Mucosa of gallbladder (tissue), 1 donor: ENCODE measurements at regions not wholly inside any gene's neighbourhood (a gene's known extent, or its start where the extent isn't known, plus 50 kb on each side); places are given as distances from the start of the nearest gene placed in this dataset.

ENCODE experiments used
- DNase-seq: peaks from one replicate; pipeline ENCODE4 v3.0.0-alpha.2; 2020; ENCODE audit warnings: low spot score
- donor health status: DM: no; HTN: no; CAD: no.

DNA sequence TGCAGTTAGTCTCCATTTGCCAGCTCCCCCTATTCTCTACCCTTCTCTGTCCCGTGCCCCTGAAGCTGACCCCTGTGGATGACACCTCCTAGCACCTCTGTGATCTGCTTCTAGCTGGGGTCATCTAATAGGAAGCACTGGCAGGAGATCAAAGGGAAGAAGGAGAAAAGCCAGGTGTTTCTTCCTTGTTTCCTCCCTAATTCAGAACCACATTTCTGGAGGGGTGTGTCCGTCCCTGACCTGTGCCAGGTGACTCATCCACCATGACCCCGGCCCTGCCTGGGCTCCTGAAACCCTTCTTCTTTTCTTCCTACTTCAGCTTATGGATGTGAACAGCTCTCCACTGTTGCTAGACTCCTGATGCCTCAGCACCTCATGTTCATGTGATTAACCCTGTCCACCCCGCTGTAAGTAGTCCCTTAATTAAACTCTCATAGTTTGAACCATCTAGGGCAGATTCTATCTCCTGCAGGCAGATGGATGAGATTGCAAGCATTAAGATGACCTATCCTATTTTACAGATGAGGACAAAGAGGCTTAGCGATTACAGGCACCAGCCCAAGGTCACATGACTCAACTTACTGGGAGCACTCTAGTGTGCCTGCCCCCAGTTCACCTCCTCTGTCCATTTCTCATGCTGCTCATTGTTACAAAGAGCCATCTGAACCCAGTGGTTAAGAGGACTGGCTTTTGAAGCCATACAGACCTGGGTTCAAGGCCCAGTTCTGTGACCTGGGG is 770.5 kb downstream of the MED13L start:
- no peak for DNase-seq

DNA sequence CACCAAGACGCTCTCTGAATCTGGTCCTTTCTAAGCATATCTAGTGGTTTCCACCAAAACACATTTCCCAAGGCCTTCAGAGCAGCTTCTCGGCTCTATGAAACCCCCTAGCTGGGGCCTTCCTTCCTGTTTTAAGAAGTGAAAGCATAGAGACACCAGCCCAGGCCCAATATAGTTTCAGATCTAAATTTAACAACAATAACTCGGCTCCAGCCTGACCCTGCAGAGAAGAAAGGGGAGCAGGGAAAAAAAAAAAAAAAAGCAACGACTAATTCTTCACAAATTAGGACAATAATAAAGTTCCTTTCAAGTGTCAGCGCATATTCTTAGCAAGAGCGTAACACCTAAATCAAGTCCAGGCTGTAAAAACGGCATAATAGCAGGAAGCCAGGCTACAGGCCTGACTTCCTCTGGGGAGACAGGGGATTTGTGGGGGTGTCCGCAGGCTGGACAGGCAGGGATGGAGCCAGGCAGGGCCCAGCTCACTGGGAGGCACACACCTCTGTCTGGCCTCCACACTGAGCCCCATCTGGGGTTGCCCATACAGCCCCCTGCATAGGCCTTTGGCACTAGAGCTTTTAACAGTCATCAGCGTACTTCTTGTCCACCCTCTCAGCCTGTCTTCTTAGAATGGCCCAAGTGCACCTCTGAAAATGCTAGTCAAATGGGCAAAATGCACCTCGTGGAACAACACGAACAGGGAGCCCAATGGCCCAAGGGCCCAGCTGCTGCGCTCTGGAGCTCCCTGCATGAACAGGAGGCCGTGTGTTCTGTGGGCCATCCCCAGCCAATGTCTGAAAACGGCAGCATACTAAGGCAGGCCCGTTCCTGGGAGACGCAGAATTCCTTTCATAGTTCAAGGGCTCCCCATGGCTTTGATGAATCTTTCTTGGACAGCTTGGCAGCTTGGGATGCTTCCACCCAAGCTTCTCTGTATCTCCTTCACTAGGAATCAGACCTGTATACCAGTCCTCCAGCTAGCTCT is 772.9 kb downstream of the MED13L start:
- no peak for DNase-seq

- DNase-seq: no peak
These were observed 776.6 kb downstream of the MED13L start for GRCh38 chr12:115500872-115501271.

DNA sequence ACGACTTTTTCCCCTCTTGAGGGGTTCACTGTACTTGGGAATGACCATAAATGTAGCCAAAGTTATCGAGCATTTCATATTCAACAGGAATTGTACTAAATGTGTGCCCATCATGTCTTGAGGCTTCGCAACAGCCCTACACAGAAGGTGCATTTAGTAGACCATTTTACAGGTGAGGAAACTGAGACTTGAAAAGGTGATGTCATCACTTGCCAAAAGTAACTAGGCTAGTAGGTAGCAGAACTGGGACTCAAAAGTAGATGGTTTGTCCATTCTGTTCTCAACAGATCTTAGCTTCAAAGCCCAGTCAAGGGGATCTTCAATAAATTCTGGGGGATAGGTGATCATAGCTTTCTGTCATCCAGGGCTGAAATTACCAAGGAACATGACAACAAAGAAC is 782.2 kb downstream of the MED13L start:
- no peak for DNase-seq

GRCh38 chr12:115492553-115492952 is 784.9 kb downstream of the MED13L start:
- DNase-seq: no peak

- DNase-seq: peak; percentile 48
These were observed 785.8 kb downstream of the MED13L start for GRCh38 chr12:115491511-115492250.

- no peak for DNase-seq
These were observed 788.2 kb downstream of the MED13L start for GRCh38 chr12:115489253-115489652.

DNA sequence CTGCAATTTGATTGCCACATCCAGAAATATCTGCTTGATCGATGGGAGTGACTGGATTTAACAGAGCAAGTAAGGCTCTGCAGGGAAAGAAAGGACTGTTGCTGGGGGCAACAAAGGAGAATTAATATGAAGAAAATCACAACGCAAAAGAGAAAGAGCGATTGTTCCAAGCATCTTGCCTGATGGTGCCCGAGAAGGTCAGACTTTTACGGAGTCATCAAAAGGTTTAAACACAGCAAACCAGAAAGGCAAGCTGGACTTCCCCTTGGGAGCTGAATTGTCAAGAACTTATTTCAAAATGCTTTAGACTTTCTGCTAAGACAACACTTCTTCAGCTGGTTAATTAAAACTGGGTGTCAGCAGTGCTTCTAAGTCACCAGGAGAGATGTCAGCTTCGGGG is 791.5 kb downstream of the MED13L start:
- no peak for DNase-seq

GRCh38 chr12:115485503-115485902 is 792.0 kb downstream of the MED13L start:
- no peak for DNase-seq

- no peak for DNase-seq
These were observed 794.5 kb downstream of the MED13L start for GRCh38 chr12:115482943-115483342.

GRCh38 chr12:115481141-115481540 is 796.4 kb downstream of the MED13L start:
- DNase-seq: no peak

- no peak for DNase-seq
These were observed 794.5 kb upstream of the TBX3 start for GRCh38 chr12:115478505-115478904.

GRCh38 chr12:115474539-115475353 is 790.8 kb upstream of the TBX3 start:
- DNase-seq: peak; percentile 73

GRCh38 chr12:115473257-115473956 is 789.4 kb upstream of the TBX3 start:
- peak; percentile 58 for DNase-seq

GRCh38 chr12:115472852-115473251 is 788.9 kb upstream of the TBX3 start:
- DNase-seq: no peak

DNA sequence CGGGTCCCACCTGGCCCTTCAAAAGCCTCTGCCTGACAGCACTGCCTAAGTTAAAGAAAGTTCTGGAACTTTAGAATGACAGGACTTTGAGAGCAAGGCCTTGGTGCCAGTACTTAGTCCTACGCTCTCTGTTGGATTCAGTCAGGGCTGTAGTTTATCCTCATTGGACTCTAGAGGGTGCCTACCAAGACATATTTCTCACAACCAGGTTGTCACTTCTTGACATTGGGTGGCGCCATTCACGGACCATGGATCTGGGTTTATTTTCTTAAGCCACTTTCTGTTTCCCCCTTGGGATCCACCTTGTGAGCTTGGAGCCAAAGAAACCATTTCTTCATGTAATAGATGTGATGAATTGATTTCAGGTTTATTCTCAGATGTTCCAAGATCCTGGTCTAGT is 787.0 kb upstream of the TBX3 start:
- no peak for DNase-seq

GRCh38 chr12:115470526-115470925 is 786.6 kb upstream of the TBX3 start:
- no peak for DNase-seq

- peak; percentile 70 for DNase-seq
These were observed 784.1 kb upstream of the TBX3 start for GRCh38 chr12:115468087-115468510.

- DNase-seq: no peak
These were observed 783.6 kb upstream of the TBX3 start for GRCh38 chr12:115467531-115467930.

DNA sequence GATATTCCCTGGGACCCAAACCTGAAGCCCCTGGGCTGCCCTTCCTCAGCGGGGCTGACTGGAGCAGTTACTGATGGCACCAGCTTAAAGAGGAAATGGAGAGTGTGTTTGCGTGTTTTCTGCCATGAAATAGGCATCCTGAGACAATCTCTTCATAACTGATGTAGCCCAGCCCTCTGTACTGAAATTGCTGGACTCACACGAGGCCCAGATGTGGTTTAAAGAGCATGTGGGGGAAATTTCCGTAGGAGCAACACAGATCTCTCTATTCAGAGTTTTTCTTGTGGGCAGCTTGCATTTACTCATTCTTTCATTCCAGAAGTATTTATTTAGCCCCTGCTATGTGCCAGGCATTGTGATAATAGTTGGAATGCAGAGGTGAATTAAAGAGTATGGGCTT is 782.1 kb upstream of the TBX3 start:
- DNase-seq: no peak

DNA sequence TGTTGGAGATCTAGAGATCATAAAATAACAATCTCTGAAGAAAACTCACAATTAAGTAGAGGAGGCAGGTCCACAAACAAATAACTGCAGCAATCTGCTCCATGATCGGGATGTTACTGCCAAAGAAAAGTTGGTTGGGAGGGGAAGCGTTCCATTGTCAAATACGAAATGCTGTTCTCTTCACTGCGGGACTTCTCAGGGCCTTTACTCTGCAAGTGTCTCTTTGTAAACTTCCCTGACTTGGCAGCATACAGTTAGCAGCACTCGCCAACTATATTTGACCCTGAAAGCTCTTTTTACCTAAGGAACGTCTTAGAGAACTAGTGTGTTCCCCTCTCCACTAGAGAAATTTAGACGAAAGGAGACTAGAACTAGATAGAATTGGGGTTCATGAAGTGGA is 780.7 kb upstream of the TBX3 start:
- DNase-seq: no peak
